ENCODE measurements at regions not wholly inside any gene's neighbourhood (a gene's known extent, or its start where the extent isn't known, plus 50 kb on each side); places are given as distances from the start of the nearest gene placed in this dataset.
A peak's percentile ranks its signal among the peaks of the same experiment; 100 is the strongest.

GRCh38 chr3:177764377-177764912, 567.2 kb upstream of the TBL1XR1 start:
- Histone ChIP-seq H3K4me3 (ENCODE audit: low read length) (no peak overlapping the region), H3F3A (ENCODE audit: low read length, unreplicated experiment) (no peaks in the 10 kb centered on the region), H3K36me3 (ENCODE audit: low read depth, low read length) (no peaks in the 10 kb centered on the region; the same call in 1 of the 2 replicates), H3K27ac (ENCODE audit: low read length) (no peak overlapping the region), H2AFZ (ENCODE audit: low read length) (no peak overlapping the region), H3K27me3 (ENCODE audit: low read length) (no peaks in the 10 kb centered on the region), H3K9ac (ENCODE audit: low read length) (no peak overlapping the region), H3K79me2 (ENCODE audit: low read length) (no peaks in the 10 kb centered on the region), H3K9me3 (ENCODE audit: low read length) (no peaks in the 10 kb centered on the region), H4K20me1 (ENCODE audit: low read length) (no peaks in the 10 kb centered on the region), H3K9me2 (replicated peaks; ENCODE audit: low read length) (no peaks in the 10 kb centered on the region), H3K4me2 (ENCODE audit: low read length) (no peak overlapping the region), H3K4me1 (ENCODE audit: insufficient read depth, low read length) (peaks cover 1% of the 10 kb centered on the region)
- POLR2A ChIA-PET (ENCODE audit: unreplicated experiment): no interaction called here
- intact Hi-C loops (cut with micrococcal nuclease): no loop called here
- BruUV-seq (replicated peaks): no TSS peak
- ATAC-seq (no peak), DNase-seq (no peak)
- TF ChIP-seq CTCF (conservative IDR thresholded peaks at IDR 0.05; ENCODE audit: low read depth, low read length): no peak
- no peak for TF ChIP-seq EZH2phosphoT487 (IDR thresholded peaks at IDR 0.05; ENCODE audit: borderline replicate concordance, low read length)
- no peak for TF ChIP-seq EZH2 (IDR thresholded peaks at IDR 0.05; ENCODE audit: low read length, unreplicated experiment)
- CTCF ChIA-PET: no interaction called here

GRCh38 chr3:177764933-177765332, 567.7 kb upstream of the TBL1XR1 start:
- no TSS peak for BruUV-seq (replicated peaks)
- Histone ChIP-seq H3K79me2 (ENCODE audit: low read length) (no peaks in the 10 kb centered on the region), H3K4me1 (ENCODE audit: insufficient read depth, low read length) (peaks cover 3% of the 10 kb centered on the region), H3K9me3 (ENCODE audit: low read length) (no peaks in the 10 kb centered on the region), H2AFZ (ENCODE audit: low read length) (no peak overlapping the region), H3K4me2 (ENCODE audit: low read length) (no peak overlapping the region), H3K9me2 (replicated peaks; ENCODE audit: low read length) (no peaks in the 10 kb centered on the region), H3K4me3 (ENCODE audit: low read length) (no peak overlapping the region), H3K9ac (ENCODE audit: low read length) (no peak overlapping the region), H4K20me1 (ENCODE audit: low read length) (no peaks in the 10 kb centered on the region), H3K36me3 (ENCODE audit: low read depth, low read length) (no peaks in the 10 kb centered on the region; the same call in 1 of the 2 replicates), H3K27ac (ENCODE audit: low read length) (no peak overlapping the region), H3K27me3 (ENCODE audit: low read length) (no peaks in the 10 kb centered on the region), H3F3A (ENCODE audit: low read length, unreplicated experiment) (no peaks in the 10 kb centered on the region)
- ChIA-PET CTCF (no interaction called here), POLR2A (ENCODE audit: unreplicated experiment) (no interaction called here)
- intact Hi-C loops (cut with micrococcal nuclease): no loop called here
- DNase-seq (no peak), ATAC-seq (no peak)
- no peak for TF ChIP-seq EZH2phosphoT487 (IDR thresholded peaks at IDR 0.05; ENCODE audit: borderline replicate concordance, low read length)
- TF ChIP-seq EZH2 (IDR thresholded peaks at IDR 0.05; ENCODE audit: low read length, unreplicated experiment): no peak
- TF ChIP-seq CTCF (conservative IDR thresholded peaks at IDR 0.05; ENCODE audit: low read depth, low read length): no peak

- H3K4me3 ChIP-seq (ENCODE audit: low read length): no peak overlapping the region
- H4K20me1 ChIP-seq (ENCODE audit: low read length): no peaks in the 10 kb centered on the region
- POLR2A ChIA-PET (ENCODE audit: unreplicated experiment): no interaction called here
- peak overlapping the region; percentile 33 for H3K4me2 ChIP-seq (ENCODE audit: low read length)
- ATAC-seq (peak; percentile 88), DNase-seq (peak; percentile 86)
- H3F3A ChIP-seq (ENCODE audit: low read length, unreplicated experiment): no peaks in the 10 kb centered on the region
- H3K79me2 ChIP-seq (ENCODE audit: low read length): no peaks in the 10 kb centered on the region
- H3K4me1 ChIP-seq (ENCODE audit: insufficient read depth, low read length): peaks cover 21% of the 10 kb centered on the region
- no peaks in the 10 kb centered on the region for H3K36me3 ChIP-seq (ENCODE audit: low read depth, low read length)
- TF ChIP-seq CTCF (conservative IDR thresholded peaks at IDR 0.05; ENCODE audit: low read depth, low read length) (no peak), EZH2phosphoT487 (IDR thresholded peaks at IDR 0.05; ENCODE audit: borderline replicate concordance, low read length) (no peak), EZH2 (IDR thresholded peaks at IDR 0.05; ENCODE audit: low read length, unreplicated experiment) (no peak)
- H2AFZ ChIP-seq (ENCODE audit: low read length): peak overlapping the region; percentile 19; the same call in 1 of the 2 replicates
- BruUV-seq (replicated peaks): no TSS peak
- intact Hi-C loops (cut with micrococcal nuclease): loop anchor here (10.0 kb wide), 1 partner anchor 614 kb away; no protein-coding TSS in a partner anchor
- no peaks in the 10 kb centered on the region for H3K9me3 ChIP-seq (ENCODE audit: low read length)
- peak overlapping the region; percentile 17 for H3K27ac ChIP-seq (ENCODE audit: low read length)
- CTCF ChIA-PET: interaction anchor here (0.5 kb wide), 1 partner anchor 9 kb away, joined by 11 read pairs; no protein-coding TSS in a partner anchor
- no peaks in the 10 kb centered on the region for H3K9me2 ChIP-seq (replicated peaks; ENCODE audit: low read length)
- H3K27me3 ChIP-seq (ENCODE audit: low read length): no peaks in the 10 kb centered on the region
- no peak overlapping the region for H3K9ac ChIP-seq (ENCODE audit: low read length)
These were observed 573.3 kb upstream of the TBL1XR1 start for GRCh38 chr3:177770383-177771230.

All from PC-3 (cell line).